Stomach (tissue), 4 donors: ENCODE measurements at regions not wholly inside any gene's neighbourhood (a gene's known extent, or its start where the extent isn't known, plus 50 kb on each side); places are given as distances from the start of the nearest gene placed in this dataset.

Experiments used
- EP300 ChIP-seq: sonication (generic); formaldehyde crosslinking; IDR thresholded peaks from one replicate; pipeline ENCODE4 v1.6.1; 2017; ENCODE audit warnings: antibody characterized with exemption
- POLR2A ChIP-seq, 4 donors: fragments of 450-650 bp; IDR thresholded peaks; one replicate each; pipeline ENCODE4 v1.6.1; 2016; ENCODE audit warnings: antibody characterized with exemption in 4 of 4, control low read depth in 2 of 4, mild to moderate bottlenecking in 1 of 4, moderate library complexity in 1 of 4
- POLR2AphosphoS5 ChIP-seq, 3 donors: sonication (generic); formaldehyde crosslinking; IDR thresholded peaks; one replicate each; pipeline ENCODE4 v1.6.1; 2016; ENCODE audit warnings: antibody characterized with exemption in 3 of 3
- TF ChIP-seq, protein P1 (sequence below), 7 experiments: fragments of 450-650 bp in 4 of 7; fragments of 200-600 bp in 3 of 7; sonication (generic) in 3 of 7; IDR thresholded peaks; one replicate each; pipeline ENCODE4 v1.5.1; 2016 to 2019; ENCODE audit warnings: antibody characterized with exemption in 7 of 7, control low read depth in 2 of 7, mild to moderate bottlenecking in 1 of 7

DNA sequence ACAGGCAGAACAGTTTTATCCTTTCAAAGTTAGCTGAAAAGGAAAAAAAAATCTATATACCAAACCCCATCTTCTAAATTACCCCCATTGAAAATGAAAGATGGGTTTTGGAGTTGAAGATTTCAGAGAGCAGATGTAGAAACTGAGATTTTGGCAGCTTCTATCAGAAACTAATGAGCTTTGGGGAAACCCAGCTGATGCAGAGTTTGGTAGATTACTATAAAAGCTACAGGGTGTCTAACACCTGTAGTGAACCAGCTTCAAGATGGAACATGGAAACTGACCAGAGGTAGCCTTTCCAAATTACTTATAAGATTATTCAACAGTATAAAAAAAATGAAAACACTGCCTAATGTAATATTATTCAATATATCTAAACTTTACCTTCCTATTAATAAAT is 583.1 kb downstream of the XIRP2 start:
- TF ChIP-seq POLR2A (IDR thresholded peaks at IDR 0.05) (no peak), EP300 (no peak), POLR2AphosphoS5 (IDR thresholded peaks at IDR 0.05) (no peak)
- TF ChIP-seq, protein P1, sequence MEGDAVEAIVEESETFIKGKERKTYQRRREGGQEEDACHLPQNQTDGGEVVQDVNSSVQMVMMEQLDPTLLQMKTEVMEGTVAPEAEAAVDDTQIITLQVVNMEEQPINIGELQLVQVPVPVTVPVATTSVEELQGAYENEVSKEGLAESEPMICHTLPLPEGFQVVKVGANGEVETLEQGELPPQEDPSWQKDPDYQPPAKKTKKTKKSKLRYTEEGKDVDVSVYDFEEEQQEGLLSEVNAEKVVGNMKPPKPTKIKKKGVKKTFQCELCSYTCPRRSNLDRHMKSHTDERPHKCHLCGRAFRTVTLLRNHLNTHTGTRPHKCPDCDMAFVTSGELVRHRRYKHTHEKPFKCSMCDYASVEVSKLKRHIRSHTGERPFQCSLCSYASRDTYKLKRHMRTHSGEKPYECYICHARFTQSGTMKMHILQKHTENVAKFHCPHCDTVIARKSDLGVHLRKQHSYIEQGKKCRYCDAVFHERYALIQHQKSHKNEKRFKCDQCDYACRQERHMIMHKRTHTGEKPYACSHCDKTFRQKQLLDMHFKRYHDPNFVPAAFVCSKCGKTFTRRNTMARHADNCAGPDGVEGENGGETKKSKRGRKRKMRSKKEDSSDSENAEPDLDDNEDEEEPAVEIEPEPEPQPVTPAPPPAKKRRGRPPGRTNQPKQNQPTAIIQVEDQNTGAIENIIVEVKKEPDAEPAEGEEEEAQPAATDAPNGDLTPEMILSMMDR (IDR thresholded peaks at IDR 0.05), result no peak
